OCI-LY7 (cell line): ENCODE measurements at regions not wholly inside any gene's neighbourhood (a gene's known extent, or its start where the extent isn't known, plus 50 kb on each side); places are given as distances from the start of the nearest gene placed in this dataset.

Experiments used
- BruUV-seq: library from RNA; stranded (reverse); fragments of 400-500 nt; replicated peaks from 2 replicates; lab custom pipeline; 2021; lab: Mats Ljungman, UMichigan
- CTCF ChIA-PET: fragments of 300-600 bp; sonication (Branson Sonifier 250); formaldehyde crosslinking; loops from one replicate; lab custom pipeline; 2022; ENCODE audit warnings: antibody characterized with exemption; ENCODE audit not compliant: unreplicated experiment; lab: Charles Lee
- POLR2A ChIA-PET: fragments of 300-600 bp; sonication (Branson Sonifier 250); formaldehyde crosslinking; loops from one replicate; lab custom pipeline; 2022; ENCODE audit warnings: antibody characterized with exemption; lab: Charles Lee
- DNase-seq: peaks from one replicate; pipeline ENCODE4 v3.0.0-alpha.2; 2015; ENCODE audit warnings: low spot score
- H2AFZ ChIP-seq: fragments of 200-600 bp; sonication (generic), shearing (Covaris generic); 2 replicates; pipeline ENCODE4 v1.6.1; 2014; ENCODE audit warnings: mild to moderate bottlenecking, antibody characterized with exemption, low read length, moderate library complexity
- H3K27ac ChIP-seq: fragments of 200-600 bp; sonication (generic); 2 replicates; pipeline ENCODE4 v1.5.1; 2014; ENCODE audit warnings: mixed run types, low read depth, mild to moderate bottlenecking, moderate library complexity, low read length, inconsistent platforms; ENCODE audit not compliant: poor library complexity, severe bottlenecking
- H3K36me3 ChIP-seq: fragments of 200-600 bp; sonication (generic); 2 replicates; pipeline ENCODE4 v1.6.1; 2014; ENCODE audit warnings: mild to moderate bottlenecking, antibody characterized with exemption, low read length, moderate library complexity, mixed read lengths; ENCODE audit not compliant: insufficient read depth
- H3K4me1 ChIP-seq: fragments of 200-600 bp; sonication (generic); 2 replicates; pipeline ENCODE4 v1.5.1; 2014; ENCODE audit warnings: mild to moderate bottlenecking, low read length; ENCODE audit not compliant: insufficient read depth, poor library complexity, severe bottlenecking
- H3K4me2 ChIP-seq: fragments of 200-600 bp; sonication (generic); 2 replicates; pipeline ENCODE4 v1.6.1; 2014; ENCODE audit warnings: mild to moderate bottlenecking, low read length
- H3K4me3 ChIP-seq: fragments of 200-600 bp; sonication (generic); 2 replicates; pipeline ENCODE4 v1.5.1; 2014; ENCODE audit warnings: mild to moderate bottlenecking, low read depth, low read length; ENCODE audit not compliant: poor library complexity, severe bottlenecking
- H3K79me2 ChIP-seq: fragments of 200-600 bp; sonication (generic); 2 replicates; pipeline ENCODE4 v1.6.1; 2016; ENCODE audit warnings: low read depth, mild to moderate bottlenecking, low read length, moderate library complexity, mixed read lengths; ENCODE audit not compliant: insufficient read depth
- H3K9me2 ChIP-seq: fragments of 200-600 bp; sonication (generic); 2 replicates; pipeline ENCODE4 v1.6.1; 2016; ENCODE audit warnings: mild to moderate bottlenecking, low read length, mixed read lengths; ENCODE audit not compliant: insufficient read depth
- H3K9me3 ChIP-seq: fragments of 200-600 bp; sonication (generic); 2 replicates; pipeline ENCODE4 v1.6.1; 2014; ENCODE audit warnings: mild to moderate bottlenecking, mixed run types, low read length, mixed read lengths
- H4K20me1 ChIP-seq: fragments of 200-600 bp; sonication (generic); 2 replicates; pipeline ENCODE4 v1.6.1; 2014; ENCODE audit warnings: mild to moderate bottlenecking, antibody characterized with exemption, low read length, moderate library complexity, mixed read lengths; ENCODE audit not compliant: insufficient read depth
- CTCF ChIP-seq: fragments of 200-600 bp; sonication (generic); conservative IDR thresholded peaks from 2 replicates; pipeline ENCODE4 v1.5.1; 2014; ENCODE audit warnings: mild to moderate bottlenecking, antibody characterized with exemption, low read length, moderate library complexity, mixed read lengths
- EZH2phosphoT487 ChIP-seq: fragments of 200-600 bp; sonication (generic); IDR thresholded peaks from 2 replicates; pipeline ENCODE4 v1.6.1; 2018; ENCODE audit warnings: low read depth, borderline replicate concordance, mild to moderate bottlenecking, mixed run types, antibody characterized with exemption, low read length, moderate library complexity, mixed read lengths
- intact Hi-C: fragments of 100-400 bp; cut with micrococcal nuclease; formaldehyde crosslinking; loops from one replicate; pipeline ENCODE4 v1.10.0; 2022; ENCODE audit not compliant: unreplicated experiment

GRCh38 chr13:62125451-62125850, 709.8 kb upstream of the PCDH20 start:
- H3K9me2 ChIP-seq: no peaks in the 10 kb centered on the region
- intact Hi-C loops: loop anchor here (10.0 kb wide), 1 partner anchor 519 kb away; no protein-coding TSS in a partner anchor
- H2AFZ ChIP-seq: no peak overlapping the region
- no TSS peak for BruUV-seq
- no peak for DNase-seq
- no peak overlapping the region for H3K4me3 ChIP-seq
- no peak overlapping the region for H3K4me2 ChIP-seq
- POLR2A ChIA-PET: interaction anchor here (0.6 kb wide), 1 partner anchor 269 kb away, joined by 3 read pairs; no protein-coding TSS in a partner anchor
- H3K27ac ChIP-seq: no peak overlapping the region
- CTCF ChIA-PET: no interaction called here
- no peaks in the 10 kb centered on the region for H3K36me3 ChIP-seq
- peaks cover 4% of the 10 kb centered on the region; the same call in 1 of the 2 replicates for H3K9me3 ChIP-seq
- TF ChIP-seq EZH2phosphoT487: no peak
- no peak for TF ChIP-seq CTCF
- H4K20me1 ChIP-seq: no peaks in the 10 kb centered on the region
- H3K4me1 ChIP-seq: peaks cover 4% of the 10 kb centered on the region
- no peaks in the 10 kb centered on the region for H3K79me2 ChIP-seq

- Histone ChIP-seq H3K4me2 (no peak overlapping the region), H4K20me1 (no peaks in the 10 kb centered on the region), H3K79me2 (no peaks in the 10 kb centered on the region), H3K4me3 (no peak overlapping the region), H3K36me3 (no peaks in the 10 kb centered on the region), H3K27ac (no peak overlapping the region), H3K4me1 (peaks cover 11% of the 10 kb centered on the region), H2AFZ (no peak overlapping the region), H3K9me3 (peaks cover 4% of the 10 kb centered on the region; the same call in 1 of the 2 replicates), H3K9me2 (no peaks in the 10 kb centered on the region)
- CTCF ChIA-PET: no interaction called here
- no TSS peak for BruUV-seq
- TF ChIP-seq CTCF: no peak
- no peak for TF ChIP-seq EZH2phosphoT487
- intact Hi-C loops: loop anchor here (5.0 to 10.0 kb wide), 2 partner anchors 194 to 521 kb away; no protein-coding TSS in a partner anchor
- no peak for DNase-seq
- POLR2A ChIA-PET: no interaction called here
These were observed 707.8 kb upstream of the PCDH20 start for GRCh38 chr13:62123409-62123808.

- no TSS peak for BruUV-seq
- Histone ChIP-seq H4K20me1 (no peaks in the 10 kb centered on the region), H3K4me1 (peaks cover 11% of the 10 kb centered on the region), H3K9me2 (no peaks in the 10 kb centered on the region), H3K36me3 (no peaks in the 10 kb centered on the region), H3K4me3 (no peak overlapping the region), H3K4me2 (no peak overlapping the region), H2AFZ (no peak overlapping the region), H3K9me3 (peaks cover 4% of the 10 kb centered on the region; the same call in 1 of the 2 replicates), H3K27ac (no peak overlapping the region), H3K79me2 (no peaks in the 10 kb centered on the region)
- intact Hi-C loops: loop anchor here (5.0 to 10.0 kb wide), 2 partner anchors 195 to 522 kb away; no protein-coding TSS in a partner anchor
- DNase-seq: no peak
- no peak for TF ChIP-seq EZH2phosphoT487
- TF ChIP-seq CTCF: no peak
- ChIA-PET POLR2A (interaction anchor here (0.6 to 1.6 kb wide), 7 partner anchors 9 to 238 kb away, joined by 3 to 7 read pairs (median 3); no protein-coding TSS in a partner anchor), CTCF (no interaction called here)
These were observed 706.8 kb upstream of the PCDH20 start for GRCh38 chr13:62122434-62122833.
